RWPE1 (cell line): ENCODE measurements at regions not wholly inside any gene's neighbourhood (a gene's known extent, or its start where the extent isn't known, plus 50 kb on each side); places are given as distances from the start of the nearest gene placed in this dataset.

ENCODE experiments used
- CTCF ChIA-PET: fragments of 350-600 bp; sonication (Branson Sonifier 250); formaldehyde crosslinking; extraction: SDS; loops from one replicate; lab custom pipeline; 2021; lab: Yijun Ruan, JAX
- POLR2A ChIA-PET: fragments of 400-600 bp; formaldehyde crosslinking; extraction: SDS; loops from one replicate; lab custom pipeline; 2020; ENCODE audit warnings: antibody characterized with exemption; ENCODE audit not compliant: low non-redundant PET; lab: Yijun Ruan, JAX
- DNase-seq: peaks from one replicate; pipeline ENCODE4 v3.0.0; 2012; ENCODE audit warnings: low spot score
- H3K27ac ChIP-seq: fragments of 450-650 bp; 2 replicates; pipeline ENCODE4 v1.5.1; 2017
- TF ChIP-seq, protein P1 (sequence below): fragments of 450-650 bp; conservative IDR thresholded peaks from 2 replicates; pipeline ENCODE4 v1.5.1; 2017; ENCODE audit warnings: low read depth, mild to moderate bottlenecking

DNA sequence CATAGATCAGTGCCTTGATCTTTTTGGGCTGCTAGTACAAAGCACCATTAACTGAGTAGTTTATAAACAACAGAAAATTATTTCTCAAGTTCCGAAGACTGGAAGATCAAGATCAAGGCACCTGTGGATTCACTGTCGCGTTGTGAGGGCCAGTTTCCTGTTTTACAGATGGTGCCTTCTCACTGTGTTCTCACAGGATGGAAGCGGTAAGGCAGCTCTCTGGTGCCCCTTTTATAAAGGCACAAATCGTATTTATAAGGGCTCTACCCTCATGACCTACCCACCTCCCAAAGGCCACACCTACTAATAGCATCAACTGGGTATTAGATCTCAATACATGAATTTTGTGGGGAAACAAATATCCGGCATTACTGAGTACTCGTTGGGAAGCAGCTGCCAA is 729.5 kb upstream of the SLC39A10 start:
- no peak overlapping the region for H3K27ac ChIP-seq
- no peak for DNase-seq
- POLR2A ChIA-PET, result no interaction called here
- CTCF ChIA-PET, result no interaction called here
- TF ChIP-seq, protein P1, sequence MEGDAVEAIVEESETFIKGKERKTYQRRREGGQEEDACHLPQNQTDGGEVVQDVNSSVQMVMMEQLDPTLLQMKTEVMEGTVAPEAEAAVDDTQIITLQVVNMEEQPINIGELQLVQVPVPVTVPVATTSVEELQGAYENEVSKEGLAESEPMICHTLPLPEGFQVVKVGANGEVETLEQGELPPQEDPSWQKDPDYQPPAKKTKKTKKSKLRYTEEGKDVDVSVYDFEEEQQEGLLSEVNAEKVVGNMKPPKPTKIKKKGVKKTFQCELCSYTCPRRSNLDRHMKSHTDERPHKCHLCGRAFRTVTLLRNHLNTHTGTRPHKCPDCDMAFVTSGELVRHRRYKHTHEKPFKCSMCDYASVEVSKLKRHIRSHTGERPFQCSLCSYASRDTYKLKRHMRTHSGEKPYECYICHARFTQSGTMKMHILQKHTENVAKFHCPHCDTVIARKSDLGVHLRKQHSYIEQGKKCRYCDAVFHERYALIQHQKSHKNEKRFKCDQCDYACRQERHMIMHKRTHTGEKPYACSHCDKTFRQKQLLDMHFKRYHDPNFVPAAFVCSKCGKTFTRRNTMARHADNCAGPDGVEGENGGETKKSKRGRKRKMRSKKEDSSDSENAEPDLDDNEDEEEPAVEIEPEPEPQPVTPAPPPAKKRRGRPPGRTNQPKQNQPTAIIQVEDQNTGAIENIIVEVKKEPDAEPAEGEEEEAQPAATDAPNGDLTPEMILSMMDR, result no peak

DNA sequence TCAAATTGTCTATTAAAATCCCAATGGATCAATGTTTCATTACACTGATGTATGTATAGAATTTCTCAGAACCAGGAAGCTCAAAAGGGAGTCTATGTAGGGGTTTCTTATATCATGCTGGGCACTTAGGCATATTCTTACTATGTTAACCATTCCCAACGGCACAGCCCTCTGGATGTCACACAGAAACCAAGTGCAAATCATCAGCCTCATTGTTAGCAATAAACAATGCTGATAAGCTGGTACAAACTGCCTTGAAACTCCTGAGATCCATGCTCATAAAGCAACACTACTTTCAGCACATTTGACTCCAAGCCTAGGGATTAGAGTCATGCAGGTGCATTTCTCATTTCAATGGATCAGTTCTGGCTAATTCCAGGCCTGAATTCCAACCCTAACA is 730.2 kb upstream of the SLC39A10 start:
- TF ChIP-seq, protein P1, result no peak
- DNase-seq, result no peak
- CTCF ChIA-PET, result no interaction called here
- POLR2A ChIA-PET, result no interaction called here
- H3K27ac ChIP-seq, result no peak overlapping the region

DNA sequence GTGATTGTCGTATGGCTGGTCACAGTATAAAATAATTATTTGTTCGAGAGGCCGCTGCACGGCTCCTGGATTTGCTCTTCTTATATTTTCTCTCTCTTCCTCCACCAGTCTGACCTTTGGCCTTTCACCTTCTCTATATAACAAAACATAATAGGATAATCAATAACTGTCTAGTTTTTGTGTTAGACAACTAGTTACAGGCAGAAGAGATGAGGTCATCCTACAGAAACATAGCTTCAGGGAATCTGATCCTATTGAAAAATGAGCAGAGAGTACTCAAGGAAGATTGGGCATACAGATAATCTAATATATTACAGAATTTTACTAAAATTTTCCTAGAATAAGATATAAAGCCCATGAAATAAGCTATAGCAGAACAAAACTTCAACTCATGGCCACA is 731.3 kb upstream of the SLC39A10 start:
- H3K27ac ChIP-seq, result no peak overlapping the region
- DNase-seq, result no peak
- POLR2A ChIA-PET, result no interaction called here
- TF ChIP-seq, protein P1, result no peak
- CTCF ChIA-PET, result no interaction called here

DNA sequence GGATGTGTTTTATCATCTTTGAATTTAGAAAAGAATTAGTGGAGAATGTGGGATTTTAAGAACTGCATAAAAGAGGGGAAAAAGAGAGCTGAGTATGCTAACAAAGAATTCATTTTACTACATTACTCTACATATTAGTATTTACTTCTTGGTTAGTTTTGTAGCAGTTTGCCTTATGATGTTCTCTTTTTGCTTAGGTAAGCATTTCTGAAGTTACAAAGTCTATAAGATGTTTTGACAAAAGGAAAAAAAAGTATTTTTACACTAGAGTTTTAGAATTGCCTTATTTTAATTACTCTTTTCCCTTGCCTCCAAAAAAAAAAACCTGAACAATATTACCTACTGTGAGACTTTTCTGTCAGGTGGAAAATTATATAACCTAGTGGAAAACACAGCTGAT is 739.5 kb upstream of the SLC39A10 start:
- POLR2A ChIA-PET, result no interaction called here
- TF ChIP-seq, protein P1, result no peak
- no peak overlapping the region for H3K27ac ChIP-seq
- no peak for DNase-seq
- CTCF ChIA-PET, result no interaction called here

DNA sequence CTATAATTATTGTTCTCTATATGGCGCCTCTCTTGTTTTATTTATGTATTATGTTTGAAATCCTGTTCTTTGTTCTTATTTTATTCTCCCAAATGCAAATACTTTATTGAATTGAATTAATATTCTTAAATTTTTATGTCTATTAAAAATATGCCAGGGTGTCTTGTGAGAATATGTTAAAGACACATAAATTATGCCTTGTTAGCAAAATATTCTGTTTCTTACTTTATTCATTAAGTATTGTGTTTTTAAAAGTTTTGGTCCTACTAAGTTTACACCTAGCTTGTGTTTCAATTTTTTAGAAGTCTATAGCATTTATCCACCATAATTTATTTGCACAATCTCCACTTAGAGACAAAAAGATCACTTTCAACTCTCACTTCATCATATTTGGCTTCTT is 741.5 kb upstream of the SLC39A10 start:
- DNase-seq, result no peak
- POLR2A ChIA-PET, result no interaction called here
- TF ChIP-seq, protein P1, result no peak
- no peak overlapping the region for H3K27ac ChIP-seq
- CTCF ChIA-PET, result no interaction called here

DNA sequence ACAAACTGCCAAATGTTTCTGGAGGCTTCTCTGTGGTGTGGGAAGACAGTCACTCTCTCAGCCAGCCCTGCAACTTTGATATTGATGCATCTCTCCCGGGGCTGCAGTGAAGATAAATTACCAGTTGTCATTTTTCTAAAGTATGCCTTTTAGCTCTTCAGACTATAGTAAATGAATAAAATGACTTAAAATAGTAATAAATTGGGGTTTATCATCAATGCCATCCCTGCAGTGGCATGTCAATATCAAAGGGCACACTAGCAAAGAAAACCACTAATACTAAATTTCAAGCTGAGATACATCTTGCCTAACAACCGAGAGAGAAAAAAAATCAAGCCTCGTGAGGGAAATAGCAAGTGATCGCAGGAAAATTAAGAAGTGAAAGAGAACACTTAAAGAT is 749.5 kb upstream of the SLC39A10 start:
- TF ChIP-seq, protein P1, result no peak
- CTCF ChIA-PET, result no interaction called here
- DNase-seq, result no peak
- POLR2A ChIA-PET, result no interaction called here
- no peak overlapping the region for H3K27ac ChIP-seq

DNA sequence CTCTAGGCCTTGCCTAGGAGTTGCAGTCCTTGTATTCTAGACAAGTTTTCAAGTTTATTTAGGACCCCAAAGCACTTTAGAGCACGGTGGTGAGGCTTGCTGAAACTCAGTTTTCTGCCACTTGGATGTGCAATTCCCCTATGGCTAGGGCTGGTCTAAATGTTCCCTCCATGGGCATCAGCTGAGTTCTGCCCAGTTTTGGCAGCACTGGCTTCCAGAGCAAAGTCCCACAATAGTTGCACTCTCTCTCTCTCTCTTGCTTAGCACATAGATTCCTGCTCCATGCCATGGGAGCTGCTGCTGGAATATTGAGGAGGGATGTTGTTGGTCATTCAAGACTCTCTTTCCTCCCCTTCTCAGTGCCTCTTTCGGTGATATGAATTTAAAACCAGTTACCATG is 760.2 kb upstream of the SLC39A10 start:
- ChIA-PET CTCF (no interaction called here), POLR2A (no interaction called here)
- TF ChIP-seq, protein P1, result no peak
- H3K27ac ChIP-seq, result no peak overlapping the region
- DNase-seq, result no peak
